WTC11 (cell line): ENCODE measurements at regions not wholly inside any gene's neighbourhood (a gene's known extent, or its start where the extent isn't known, plus 50 kb on each side); places are given as distances from the start of the nearest gene placed in this dataset.

Experiments used
- CTCF ChIP-seq: fragments of 200-600 bp; IDR thresholded peaks from 2 replicates; pipeline ENCODE4 v1.8.0; 2022; ENCODE audit warnings: antibody characterized with exemption
- NFYB ChIP-seq: sonication (generic); formaldehyde crosslinking; conservative IDR thresholded peaks from 2 replicates; pipeline ENCODE4 v1.8.0; 2022; ENCODE audit warnings: low read depth, missing genetic modification reagents
- RORB ChIP-seq: fragments of 250-450 bp; sonication (Bioruptor Pico); IDR thresholded peaks from 2 replicates; pipeline ENCODE4 v1.9.0; 2021; ENCODE audit warnings: mild to moderate bottlenecking
- TEAD4 ChIP-seq: sonication (generic); formaldehyde crosslinking; IDR thresholded peaks from 2 replicates; pipeline ENCODE4 v1.8.0; 2022; ENCODE audit warnings: mild to moderate bottlenecking, missing genetic modification reagents

GRCh38 chr14:42013153-42013552, 406.5 kb downstream of the LRFN5 start:
- TF ChIP-seq NFYB (CRISPR knock-in tag) (no peak), TEAD4 (CRISPR knock-in tag) (no peak), CTCF (no peak), RORB (CRISPR knock-in tag) (no peak)
